Peyer's patch (tissue), 4 donors: ENCODE measurements at regions not wholly inside any gene's neighbourhood (a gene's known extent, or its start where the extent isn't known, plus 50 kb on each side); places are given as distances from the start of the nearest gene placed in this dataset.

Experiments
- CTCF ChIP-seq, 6 experiments: fragments of 450-650 bp in 4 of 6; fragments of 200-600 bp in 2 of 6; sonication (generic) in 1 of 6; IDR thresholded peaks; one replicate each; pipeline ENCODE4 v1.5.1; 2017 to 2019; ENCODE audit warnings: antibody characterized with exemption in 6 of 6, mild to moderate bottlenecking in 3 of 6, moderate library complexity in 1 of 6
- POLR2A ChIP-seq, 2 donors: fragments of 450-650 bp; IDR thresholded peaks; one replicate each; pipeline ENCODE4 v1.5.1; 2017; ENCODE audit warnings: antibody characterized with exemption in 2 of 2, mild to moderate bottlenecking in 2 of 2, moderate library complexity in 2 of 2

GRCh38 chr16:85526185-85526974 is 86.7 kb upstream of the GSE1 start:
- TF ChIP-seq CTCF (IDR thresholded peaks at IDR 0.05) (no peak), POLR2A (IDR thresholded peaks at IDR 0.05) (no peak)
